Activated B cell treated with CpG ODN at 0.5 μM for 24 hours (primary cell): ENCODE measurements at regions not wholly inside any gene's neighbourhood (a gene's known extent, or its start where the extent isn't known, plus 50 kb on each side); places are given as distances from the start of the nearest gene placed in this dataset.

Experiments used
- ATAC-seq: fragments of 200-7000 bp; cut with Tn5 transposase; one replicate; pipeline ENCODE4 v1.10.0; 2021; ENCODE audit warnings: low read depth, mild to moderate bottlenecking, moderate library complexity
- CTCF ChIA-PET: fragments of 350-600 bp; sonication (Branson Sonifier 250); formaldehyde crosslinking; loops from one replicate; lab custom pipeline; 2021; ENCODE audit warnings: antibody characterized with exemption; lab: Charles Lee
- POLR2A ChIA-PET: fragments of 350-600 bp; sonication (Branson Sonifier 250); formaldehyde crosslinking; loops from one replicate; lab custom pipeline; 2021; ENCODE audit warnings: antibody characterized with exemption; lab: Charles Lee
- DNase-seq: peaks from one replicate; pipeline ENCODE4 v3.0.0; 2022
- H3K27ac Mint-ChIP-seq: one replicate; pipeline ENCODE4 v1.8.0; 2020; ENCODE audit warnings: mixed read lengths
- H3K27me3 Mint-ChIP-seq: one replicate; pipeline ENCODE4 v1.8.0; 2021; ENCODE audit warnings: mixed read lengths
- H3K36me3 Mint-ChIP-seq: one replicate; pipeline ENCODE4 v1.8.0; 2021; ENCODE audit warnings: low read depth, mixed read lengths
- H3K4me1 Mint-ChIP-seq: one replicate; pipeline ENCODE4 v1.8.0; 2021; ENCODE audit warnings: mixed read lengths
- H3K4me3 Mint-ChIP-seq: one replicate; pipeline ENCODE4 v1.8.0; 2020; ENCODE audit warnings: mild to moderate bottlenecking, mixed read lengths
- H3K9me3 Mint-ChIP-seq: one replicate; pipeline ENCODE4 v1.8.0; 2020; ENCODE audit warnings: mixed read lengths
- CTCF ChIP-seq: fragments of 200-600 bp; IDR thresholded peaks from one replicate; pipeline ENCODE4 v1.8.0; 2022; ENCODE audit warnings: antibody characterized with exemption, mild to moderate bottlenecking
- intact Hi-C: fragments of 100-400 bp; cut with micrococcal nuclease; formaldehyde crosslinking; loops from one replicate; pipeline ENCODE4 v1.15.1; 2024

GRCh38 chr5:112472614-112473013 is 53.5 kb upstream of the EPB41L4A start:
- ChIA-PET POLR2A (no interaction called here), CTCF (no interaction called here)
- Mint-ChIP-seq H3K9me3 (no peaks in the 10 kb centered on the region), H3K4me3 (no peak overlapping the region), H3K4me1 (no peaks in the 10 kb centered on the region), H3K27ac (no peak overlapping the region), H3K36me3 (no peaks in the 10 kb centered on the region), H3K27me3 (peaks cover 4% of the 10 kb centered on the region)
- no peak for TF ChIP-seq CTCF
- DNase-seq (no peak), ATAC-seq (no peak)
- intact Hi-C loops = no loop called here

GRCh38 chr5:112473989-112474388 is 54.9 kb upstream of the EPB41L4A start:
- DNase-seq (no peak), ATAC-seq (no peak)
- intact Hi-C loops = no loop called here
- H3K27ac Mint-ChIP-seq = no peak overlapping the region
- POLR2A ChIA-PET = no interaction called here
- no peak for TF ChIP-seq CTCF
- peaks cover 6% of the 10 kb centered on the region for H3K27me3 Mint-ChIP-seq
- H3K4me1 Mint-ChIP-seq = no peaks in the 10 kb centered on the region
- CTCF ChIA-PET = no interaction called here
- H3K9me3 Mint-ChIP-seq = no peaks in the 10 kb centered on the region
- no peak overlapping the region for H3K4me3 Mint-ChIP-seq
- H3K36me3 Mint-ChIP-seq = no peaks in the 10 kb centered on the region

- Mint-ChIP-seq H3K4me3 (no peak overlapping the region), H3K27ac (no peak overlapping the region), H3K36me3 (no peaks in the 10 kb centered on the region), H3K27me3 (peaks cover 6% of the 10 kb centered on the region), H3K4me1 (no peaks in the 10 kb centered on the region), H3K9me3 (no peaks in the 10 kb centered on the region)
- CTCF ChIA-PET = no interaction called here
- DNase-seq = no peak
- TF ChIP-seq CTCF = no peak
- intact Hi-C loops = no loop called here
- POLR2A ChIA-PET = no interaction called here
- ATAC-seq = no peak
Measured at GRCh38 chr5:112475747-112476365, 56.8 kb upstream of the EPB41L4A start.

- POLR2A ChIA-PET = no interaction called here
- H3K4me1 Mint-ChIP-seq = no peaks in the 10 kb centered on the region
- peaks cover 13% of the 10 kb centered on the region for H3K9me3 Mint-ChIP-seq
- no peak for DNase-seq
- TF ChIP-seq CTCF = no peak
- CTCF ChIA-PET = no interaction called here
- peaks cover 9% of the 10 kb centered on the region for H3K27me3 Mint-ChIP-seq
- ATAC-seq = no peak
- intact Hi-C loops = no loop called here
- no peak overlapping the region for H3K27ac Mint-ChIP-seq
- no peak overlapping the region for H3K4me3 Mint-ChIP-seq
- no peaks in the 10 kb centered on the region for H3K36me3 Mint-ChIP-seq
Measured at GRCh38 chr5:112479418-112479817, 60.3 kb upstream of the EPB41L4A start.

- no peak for TF ChIP-seq CTCF
- POLR2A ChIA-PET = no interaction called here
- Mint-ChIP-seq H3K4me3 (no peak overlapping the region), H3K4me1 (no peaks in the 10 kb centered on the region), H3K9me3 (peaks cover 13% of the 10 kb centered on the region), H3K27me3 (peaks cover 9% of the 10 kb centered on the region), H3K27ac (no peak overlapping the region), H3K36me3 (no peaks in the 10 kb centered on the region)
- intact Hi-C loops = no loop called here
- CTCF ChIA-PET = no interaction called here
- DNase-seq (no peak), ATAC-seq (no peak)
Measured at GRCh38 chr5:112480501-112480900, 61.4 kb upstream of the EPB41L4A start.
